HG02763 (cell line): ENCODE measurements at regions not wholly inside any gene's neighbourhood (a gene's known extent, or its start where the extent isn't known, plus 50 kb on each side); places are given as distances from the start of the nearest gene placed in this dataset.

Source experiments
- ATAC-seq: cut with Tn5 transposase; IDR thresholded peaks from one replicate; pipeline ENCODE4 v1.9.1; 2021; ENCODE audit warnings: mild to moderate bottlenecking, moderate library complexity; ENCODE audit not compliant: unreplicated experiment

- ATAC-seq: no peak
Measured at GRCh38 chr1:214977110-214977509, 105.4 kb upstream of the KCNK2 start.

GRCh38 chr1:214977700-214978374, 104.7 kb upstream of the KCNK2 start:
- ATAC-seq: no peak

GRCh38 chr1:214979191-214979590, 103.3 kb upstream of the KCNK2 start:
- no peak for ATAC-seq

GRCh38 chr1:214980921-214981320, 101.6 kb upstream of the KCNK2 start:
- ATAC-seq: no peak

GRCh38 chr1:214983126-214983869, 99.2 kb upstream of the KCNK2 start:
- no peak for ATAC-seq

- no peak for ATAC-seq
Measured at GRCh38 chr1:214989341-214989740, 93.2 kb upstream of the KCNK2 start.

- no peak for ATAC-seq
Measured at GRCh38 chr1:214990619-214991018, 91.9 kb upstream of the KCNK2 start.

- ATAC-seq: no peak
Measured at GRCh38 chr1:214991691-214992315, 90.7 kb upstream of the KCNK2 start.

- ATAC-seq: no peak
Measured at GRCh38 chr1:214993419-214993818, 89.1 kb upstream of the KCNK2 start.

- no peak for ATAC-seq
Measured at GRCh38 chr1:214997685-214998084, 84.9 kb upstream of the KCNK2 start.

GRCh38 chr1:215001419-215002021, 81.0 kb upstream of the KCNK2 start:
- ATAC-seq: peak; percentile 94

GRCh38 chr1:215002471-215002870, 80.1 kb upstream of the KCNK2 start:
- ATAC-seq: no peak

- no peak for ATAC-seq
Measured at GRCh38 chr1:215003686-215004085, 78.9 kb upstream of the KCNK2 start.

- no peak for ATAC-seq
Measured at GRCh38 chr1:215004121-215004827, 78.3 kb upstream of the KCNK2 start.

- no peak for ATAC-seq
Measured at GRCh38 chr1:215005078-215005477, 77.5 kb upstream of the KCNK2 start.

GRCh38 chr1:215005656-215006345, 76.7 kb upstream of the KCNK2 start:
- ATAC-seq: no peak

- no peak for ATAC-seq
Measured at GRCh38 chr1:215007880-215008279, 74.7 kb upstream of the KCNK2 start.

- ATAC-seq: no peak
Measured at GRCh38 chr1:215018555-215018954, 64.0 kb upstream of the KCNK2 start.

GRCh38 chr1:215022204-215022603, 60.3 kb upstream of the KCNK2 start:
- ATAC-seq: no peak

GRCh38 chr1:215022741-215023141, 59.8 kb upstream of the KCNK2 start:
- no peak for ATAC-seq
